ENCODE measurements at regions not wholly inside any gene's neighbourhood (a gene's known extent, or its start where the extent isn't known, plus 50 kb on each side); places are given as distances from the start of the nearest gene placed in this dataset.
"Not testable (repeated sequence)": the region's sequence is repeated elsewhere in the genome, so short reads cannot be mapped to it uniquely, and the experiment has no call there.

DNA sequence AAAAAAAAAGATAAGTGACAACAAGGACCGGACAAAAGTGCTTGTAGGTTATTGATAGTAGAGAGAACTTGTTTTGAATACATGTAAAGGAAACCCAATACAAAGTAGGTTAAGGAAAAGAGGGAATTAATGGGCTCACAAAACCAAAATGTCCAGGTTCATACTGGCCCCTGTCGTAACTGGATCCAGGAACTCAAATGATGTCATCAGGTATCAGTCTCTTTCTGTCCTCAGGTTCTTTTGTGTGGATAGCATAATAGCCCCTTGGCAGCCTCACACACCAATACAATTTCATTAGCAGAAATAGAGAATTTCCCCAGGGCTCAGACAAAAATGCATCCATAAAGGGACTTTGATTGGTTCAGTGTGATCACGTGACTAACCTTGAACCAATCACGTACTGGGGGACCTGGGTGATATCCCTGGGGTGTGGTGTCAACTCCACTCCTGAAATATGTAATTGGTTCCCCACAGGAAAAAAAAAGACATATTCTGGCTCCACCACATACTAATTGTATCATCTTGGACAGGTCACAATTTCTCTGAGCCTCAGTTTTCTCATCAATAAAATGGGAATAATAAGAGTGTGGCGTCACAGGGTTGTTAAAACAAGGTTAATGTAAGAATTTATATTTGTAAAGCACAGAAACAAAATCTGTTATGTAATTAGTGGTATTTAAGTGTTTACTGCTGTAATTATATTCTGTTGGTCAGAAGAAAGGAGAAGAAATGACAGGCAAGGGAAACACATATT is 174.8 kb downstream of the PDGFRA start:
- no peak for DNase-seq (ENCODE audit: low read depth, low spot score)

DNA sequence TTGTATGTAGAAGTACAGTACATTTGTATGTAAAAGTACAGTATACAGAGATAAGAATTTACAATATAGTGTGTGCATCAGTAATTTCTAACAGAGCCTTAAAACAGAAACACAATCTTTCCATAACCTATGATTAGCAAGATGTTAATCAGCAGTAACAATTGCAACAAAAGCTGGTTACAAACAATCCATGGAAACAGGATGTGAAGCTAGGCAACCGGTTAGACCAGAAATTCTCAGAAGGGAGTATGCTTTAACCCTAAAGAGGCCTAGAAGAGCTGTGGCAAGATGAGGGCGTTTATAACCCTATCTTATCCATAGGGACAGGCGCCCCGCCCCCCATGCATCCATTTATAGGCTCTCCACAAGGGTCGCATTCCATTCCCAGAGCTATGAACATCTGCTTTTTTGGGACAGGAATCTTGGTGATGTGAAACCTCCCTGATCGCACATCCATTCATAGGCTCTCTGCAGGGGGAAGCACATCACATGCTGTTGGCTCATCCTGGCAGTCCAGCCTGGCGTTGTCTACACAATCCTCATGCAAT is 180.3 kb downstream of the PDGFRA start:
- not testable (repeated sequence) for DNase-seq (ENCODE audit: low read depth, low spot score)

DNA sequence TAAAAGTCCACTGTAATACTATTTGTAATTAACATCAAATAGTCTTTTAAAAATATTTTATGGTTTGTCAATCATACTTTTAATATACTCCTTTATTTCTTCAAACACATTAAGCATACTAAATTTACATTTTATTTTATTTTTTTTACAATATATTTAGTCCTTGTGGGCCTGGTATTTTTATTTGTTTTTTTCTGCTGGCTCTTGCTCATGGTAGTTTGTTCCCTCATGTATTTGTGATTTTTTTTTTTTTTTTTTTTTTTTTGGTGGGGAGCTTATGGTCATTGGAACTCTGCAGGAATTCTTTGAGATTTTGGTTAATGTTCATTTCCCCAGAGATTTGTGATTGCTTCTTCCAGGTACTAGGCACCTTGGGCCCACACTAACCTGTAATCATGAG is 185.5 kb downstream of the PDGFRA start:
- no peak for DNase-seq (ENCODE audit: low read depth, low spot score)

DNA sequence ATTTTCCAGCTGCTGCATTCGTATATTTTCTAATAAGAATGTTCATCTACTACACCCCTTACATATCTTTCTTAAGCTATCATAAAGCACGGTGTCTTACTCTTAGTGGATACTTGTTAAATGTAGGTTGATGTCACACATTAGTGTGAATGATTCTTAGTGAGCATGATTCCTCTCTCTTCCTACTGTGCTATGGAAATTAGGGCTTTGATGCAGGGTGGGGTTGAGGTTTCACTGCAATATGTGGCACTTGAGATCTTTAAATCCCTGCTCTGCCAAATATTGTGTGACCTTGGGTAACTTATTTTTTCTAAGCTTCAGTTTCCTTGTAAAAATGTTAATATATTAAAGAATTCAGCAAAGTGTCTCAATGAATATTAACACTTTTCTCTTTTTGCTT is 188.4 kb downstream of the PDGFRA start:
- DNase-seq (ENCODE audit: low read depth, low spot score): no peak

DNA sequence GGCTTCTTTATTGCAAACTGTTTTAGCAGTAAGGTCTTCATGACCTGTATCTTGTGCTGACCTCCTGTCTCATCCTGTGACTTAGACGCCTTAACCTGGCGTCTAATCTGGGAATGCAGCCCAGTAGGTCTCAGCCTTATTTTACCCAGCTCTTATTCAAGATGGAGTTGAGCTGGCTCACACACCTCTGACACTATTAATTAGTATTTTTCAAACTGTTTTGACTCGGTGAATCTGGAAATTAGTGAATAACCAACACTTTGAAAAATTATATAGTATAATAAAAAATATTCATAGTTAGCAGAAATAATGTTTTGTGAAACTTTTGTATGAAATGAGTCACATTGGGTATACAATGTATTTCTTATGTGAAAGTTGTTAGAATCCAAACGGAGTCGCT is 189.4 kb downstream of the PDGFRA start:
- no peak for DNase-seq (ENCODE audit: low read depth, low spot score)

DNA sequence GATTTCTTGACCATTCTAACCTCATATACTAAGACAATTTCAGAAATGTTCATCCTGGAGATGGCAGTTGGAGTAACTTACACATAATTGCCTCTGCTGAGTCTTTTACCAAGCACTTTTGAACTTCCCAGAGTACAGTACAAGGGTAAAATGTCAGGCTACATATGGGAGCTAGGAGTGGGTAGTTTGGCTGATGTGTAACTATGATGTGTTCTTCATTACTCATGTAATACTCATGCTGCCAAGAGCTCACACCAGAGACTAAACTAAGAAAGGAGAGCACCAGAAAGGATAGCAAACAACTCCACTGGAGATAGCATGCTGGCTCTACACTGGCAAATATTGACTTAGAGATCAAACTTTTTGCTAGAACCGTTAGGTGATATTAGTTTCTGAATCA is 194.0 kb downstream of the PDGFRA start:
- no peak for DNase-seq (ENCODE audit: low read depth, low spot score)

DNA sequence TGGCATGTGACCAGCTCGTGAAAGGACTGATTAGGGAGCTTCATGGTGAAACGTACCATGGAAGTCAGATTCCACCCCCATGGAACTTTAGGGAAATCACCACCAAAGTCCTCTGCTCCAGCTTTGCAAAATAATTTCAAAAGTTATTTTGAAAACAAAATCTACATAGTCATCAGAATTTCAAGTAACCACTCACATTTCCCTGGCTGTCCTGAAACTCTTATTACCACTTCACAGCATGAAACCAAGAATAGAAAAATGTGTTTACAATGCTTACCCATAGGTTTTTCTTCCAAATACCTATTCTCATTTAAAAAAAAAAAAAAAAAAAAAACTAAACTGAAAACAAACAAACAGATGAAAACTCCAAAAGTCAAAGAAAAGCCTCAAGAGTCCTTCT is 198.7 kb downstream of the PDGFRA start:
- DNase-seq (ENCODE audit: low read depth, low spot score): no peak

DNA sequence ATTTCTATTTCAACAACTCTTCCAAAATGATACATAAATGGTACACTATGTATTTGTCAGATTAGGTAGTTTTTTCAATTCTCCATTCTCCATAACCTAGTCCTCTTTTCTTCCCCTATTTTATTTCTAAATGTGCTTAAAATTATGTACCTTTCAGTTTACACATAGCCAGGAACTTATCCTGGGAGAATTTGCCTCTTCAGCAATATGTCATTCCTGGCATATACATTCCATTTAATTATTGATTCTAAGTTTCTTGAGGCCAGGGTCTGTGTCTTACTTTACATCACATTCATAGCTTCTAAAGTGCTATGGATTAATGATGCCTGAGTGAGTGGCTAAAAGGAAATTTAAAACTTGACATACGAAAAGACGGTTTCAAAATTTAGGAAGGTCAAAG is 199.8 kb downstream of the PDGFRA start:
- no peak for DNase-seq (ENCODE audit: low read depth, low spot score)

DNA sequence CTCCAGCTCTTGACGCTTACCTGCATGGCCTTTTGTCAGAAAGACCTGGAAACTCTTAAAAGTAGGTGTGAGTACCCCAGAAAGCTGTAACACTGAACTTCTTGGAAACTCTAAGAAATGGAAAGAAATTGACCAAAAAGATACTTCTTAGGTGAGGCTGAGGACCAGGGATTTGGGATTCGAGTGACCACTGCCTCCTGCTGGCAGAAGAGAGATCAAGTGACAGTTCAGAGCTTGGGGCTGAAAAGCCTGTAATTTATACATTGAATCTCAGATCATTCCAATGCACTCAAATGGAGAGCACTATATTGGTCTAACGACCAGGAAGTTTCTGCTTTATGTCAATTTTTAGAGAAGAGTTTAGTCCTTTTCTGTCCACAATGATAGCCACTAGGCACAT is 204.6 kb downstream of the PDGFRA start:
- DNase-seq (ENCODE audit: low read depth, low spot score): no peak

DNA sequence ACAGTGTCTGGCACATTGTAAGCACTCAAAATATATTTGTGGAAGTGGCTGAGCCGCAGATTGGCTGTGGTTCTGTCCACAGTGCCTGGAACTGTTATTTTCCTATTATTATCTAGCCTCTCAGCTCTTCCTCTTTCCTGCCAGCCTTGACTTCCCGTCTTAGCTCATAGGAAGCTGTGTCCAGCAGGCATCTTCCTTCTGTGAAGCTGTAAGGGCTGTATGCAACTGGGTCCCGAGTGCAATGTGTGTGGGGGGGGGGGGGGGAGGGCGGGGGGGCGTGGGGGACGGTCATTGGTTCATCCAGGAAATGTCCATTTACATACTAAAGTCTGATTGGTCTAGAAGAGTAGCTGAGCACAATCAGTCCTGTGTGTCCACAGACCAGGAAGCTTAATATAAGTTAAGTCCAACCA is 210.7 kb downstream of the PDGFRA start:
- DNase-seq (ENCODE audit: low read depth, low spot score): peak; percentile 19

DNA sequence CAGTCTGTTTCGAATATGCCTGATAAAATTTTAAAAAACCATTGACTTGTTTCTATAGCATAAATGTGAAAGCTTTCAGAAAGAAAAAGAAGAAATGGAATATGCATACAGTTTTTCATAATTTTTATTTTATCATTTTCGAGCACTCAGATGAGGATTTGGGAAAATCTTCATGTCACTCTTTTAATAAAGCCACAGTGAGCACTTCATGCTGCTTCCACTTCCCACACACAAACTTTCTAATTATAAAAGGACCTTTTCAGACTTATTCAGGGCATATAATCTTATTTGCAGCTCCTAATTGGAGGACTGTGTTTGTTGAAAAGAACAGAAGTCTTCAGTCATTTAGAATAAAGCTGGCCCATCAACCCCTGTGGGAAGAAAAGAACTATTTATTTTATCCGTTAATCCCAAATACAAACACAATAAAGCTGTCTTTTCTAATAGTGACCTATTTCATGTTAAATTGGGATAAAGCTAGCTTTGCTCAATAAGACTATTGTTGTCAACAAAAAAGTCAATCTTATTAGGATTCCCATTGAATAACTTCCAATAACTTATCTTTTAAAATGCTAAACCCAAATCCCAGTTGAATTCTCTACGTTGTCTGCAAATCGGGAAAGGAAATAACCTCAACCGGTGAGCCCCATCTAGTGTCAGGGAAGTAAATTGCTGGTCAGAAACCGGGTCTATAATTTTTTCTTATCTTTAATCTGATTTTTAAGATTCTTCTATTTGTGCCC is 211.5 kb downstream of the PDGFRA start:
- DNase-seq (ENCODE audit: low read depth, low spot score): peak; percentile 49

DNA sequence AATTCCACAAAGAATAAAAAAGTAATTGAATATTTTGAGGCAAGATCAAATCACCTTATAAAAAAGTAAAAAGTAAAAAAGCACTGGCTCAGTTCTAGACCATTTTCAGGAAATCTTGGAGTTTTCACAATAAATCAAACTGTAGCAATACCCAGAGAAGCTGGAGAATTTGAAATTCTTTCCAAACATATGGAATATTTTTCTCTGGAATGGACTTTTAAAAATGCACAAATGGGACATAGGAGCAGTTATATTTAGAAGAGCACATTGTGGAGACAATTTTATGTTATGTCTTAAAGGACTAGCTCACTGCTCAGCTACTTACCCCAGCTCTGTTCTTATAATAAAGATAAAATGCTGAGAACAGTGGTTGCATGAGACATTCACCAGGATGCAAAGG is 211.9 kb upstream of the KIT start:
- DNase-seq (ENCODE audit: low read depth, low spot score): no peak

DNA sequence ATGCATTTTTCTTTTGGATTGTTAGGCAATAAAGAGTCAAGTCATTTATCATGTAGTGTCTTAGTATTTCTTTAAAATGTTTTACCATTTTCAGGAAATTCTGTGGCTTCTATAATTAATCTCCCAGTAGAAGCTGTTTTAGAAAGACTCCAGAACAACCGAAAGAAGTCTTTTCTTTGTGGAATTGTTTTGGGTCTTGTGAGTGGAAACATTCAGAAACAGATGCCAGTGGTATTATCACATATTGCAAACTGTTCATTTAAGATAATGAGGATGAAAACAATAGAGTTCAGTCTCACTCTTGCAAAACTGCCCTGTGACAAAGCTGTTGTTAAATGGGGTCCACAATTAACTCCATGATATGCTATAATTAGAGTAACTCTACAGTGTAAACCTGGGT is 211.2 kb upstream of the KIT start:
- DNase-seq (ENCODE audit: low read depth, low spot score): no peak

DNA sequence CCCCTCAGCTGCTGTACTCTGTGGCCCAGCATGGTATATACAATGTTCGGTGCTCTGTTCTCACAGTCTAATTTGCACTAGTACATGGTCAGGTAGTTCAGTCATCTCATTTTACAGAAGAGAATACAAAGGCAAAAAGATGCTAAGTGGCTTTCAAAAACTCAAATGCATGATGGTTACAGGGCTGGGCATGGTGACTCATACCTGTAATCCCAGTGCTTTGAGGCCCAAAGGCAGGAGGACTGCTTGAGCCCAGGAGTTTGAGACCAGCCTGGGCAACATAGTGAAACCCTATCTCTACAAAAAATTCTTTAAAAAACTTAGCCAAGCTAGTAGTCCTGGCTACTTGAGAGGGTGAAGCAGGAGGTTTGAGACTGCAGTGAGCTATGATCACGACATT is 210.5 kb upstream of the KIT start:
- no peak for DNase-seq (ENCODE audit: low read depth, low spot score)

DNA sequence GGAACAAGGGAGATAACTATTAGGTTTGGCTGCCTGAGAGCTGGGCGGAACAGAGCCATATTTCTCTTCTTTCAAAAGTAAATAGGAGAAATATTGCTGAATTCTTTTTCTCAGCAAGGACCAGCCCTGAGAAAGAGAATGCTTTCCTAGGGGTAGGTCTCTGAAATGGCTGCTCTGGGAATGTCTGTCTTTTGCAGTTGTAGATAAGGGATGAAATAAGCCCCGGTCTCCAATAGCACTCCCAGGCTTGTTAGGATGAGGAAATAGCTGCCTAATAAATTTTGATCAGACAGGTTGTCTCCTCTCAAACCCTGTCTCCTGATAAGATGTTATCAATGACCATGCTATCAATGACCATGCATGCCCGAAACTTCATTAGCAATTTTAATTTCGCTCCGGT is 207.8 kb upstream of the KIT start:
- DNase-seq (ENCODE audit: low read depth, low spot score): no peak

DNA sequence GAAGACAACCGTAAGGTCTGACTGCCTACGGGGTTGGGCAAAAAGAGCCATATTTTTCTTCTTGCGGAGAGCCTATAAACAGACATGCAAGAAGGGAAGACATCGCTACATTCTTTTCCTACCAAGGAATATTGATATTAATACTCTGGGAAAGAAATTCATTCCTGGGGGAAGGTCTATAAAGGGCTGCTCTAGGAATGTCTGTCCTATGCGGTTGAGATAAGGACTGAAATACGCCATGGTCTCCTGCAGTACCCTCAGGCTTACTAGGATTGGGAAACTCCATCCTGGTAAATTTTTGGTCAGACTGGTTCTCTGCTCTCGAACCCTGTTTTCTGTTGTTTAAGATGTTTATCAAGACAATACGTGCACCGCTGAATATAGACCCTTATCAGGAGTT is 190.8 kb upstream of the KIT start:
- DNase-seq (ENCODE audit: low read depth, low spot score): not testable (repeated sequence)

DNA sequence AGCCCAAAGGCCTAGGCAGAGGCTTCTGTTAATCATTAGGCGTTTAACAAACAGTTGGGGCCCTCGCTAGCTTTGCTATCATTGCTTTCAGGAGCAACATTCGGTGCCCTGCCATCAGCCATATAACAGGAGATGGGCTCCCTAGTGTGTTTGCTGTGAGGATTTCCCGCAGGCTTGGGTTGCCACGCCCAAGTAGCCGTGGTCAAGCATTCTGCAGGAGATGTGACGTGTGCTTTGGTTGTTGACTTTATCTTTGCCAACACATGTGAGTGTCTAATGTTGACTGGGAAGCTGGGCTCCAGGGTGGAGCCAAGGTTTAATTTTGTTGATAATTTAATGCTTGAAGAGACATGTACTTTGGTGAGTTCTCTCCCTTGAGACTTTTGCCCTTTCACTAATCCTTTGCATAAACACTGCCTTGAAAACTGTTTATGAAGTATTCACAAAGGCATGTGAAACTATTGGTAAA is 184.6 kb upstream of the KIT start:
- DNase-seq (ENCODE audit: low read depth, low spot score): peak; percentile 63

DNA sequence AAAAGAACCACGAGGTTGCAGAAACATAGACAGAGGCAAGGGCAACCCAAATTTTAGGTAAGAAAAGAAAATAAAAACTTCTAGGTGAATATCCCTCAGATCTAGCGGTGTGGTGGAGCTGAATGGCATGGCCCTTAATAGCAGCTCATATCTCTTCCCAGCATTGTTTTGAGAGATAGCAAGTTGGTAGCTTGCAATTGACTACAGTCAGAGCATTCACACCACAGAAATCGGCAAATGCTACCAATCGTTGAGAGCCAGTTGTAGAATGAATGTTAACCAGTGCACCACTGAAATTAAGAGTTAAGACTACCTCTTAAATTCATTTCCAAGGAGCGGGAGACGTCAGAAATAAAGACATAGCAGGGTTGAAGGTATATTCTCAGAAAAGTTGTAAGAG is 184.0 kb upstream of the KIT start:
- no peak for DNase-seq (ENCODE audit: low read depth, low spot score)

DNA sequence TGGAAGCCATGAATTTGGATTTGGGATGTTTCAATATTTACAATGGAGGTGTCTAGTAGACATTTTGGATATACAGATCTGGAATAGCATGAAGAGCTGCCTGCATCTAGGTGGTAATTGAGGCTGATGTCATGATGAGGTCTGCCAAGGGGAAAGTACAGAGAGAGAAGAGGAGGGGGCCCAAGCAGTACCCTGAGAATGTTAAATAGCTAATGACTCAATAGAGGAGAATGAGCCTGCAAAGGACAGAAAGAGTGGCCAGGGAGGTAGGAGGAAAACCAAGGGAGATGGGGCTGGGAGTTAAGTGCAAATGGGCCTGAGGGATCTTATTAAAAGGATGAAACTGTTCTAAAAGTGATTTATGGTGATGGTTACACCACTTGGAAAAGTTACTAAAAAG is 182.2 kb upstream of the KIT start:
- DNase-seq (ENCODE audit: low read depth, low spot score): peak; percentile 88

DNA sequence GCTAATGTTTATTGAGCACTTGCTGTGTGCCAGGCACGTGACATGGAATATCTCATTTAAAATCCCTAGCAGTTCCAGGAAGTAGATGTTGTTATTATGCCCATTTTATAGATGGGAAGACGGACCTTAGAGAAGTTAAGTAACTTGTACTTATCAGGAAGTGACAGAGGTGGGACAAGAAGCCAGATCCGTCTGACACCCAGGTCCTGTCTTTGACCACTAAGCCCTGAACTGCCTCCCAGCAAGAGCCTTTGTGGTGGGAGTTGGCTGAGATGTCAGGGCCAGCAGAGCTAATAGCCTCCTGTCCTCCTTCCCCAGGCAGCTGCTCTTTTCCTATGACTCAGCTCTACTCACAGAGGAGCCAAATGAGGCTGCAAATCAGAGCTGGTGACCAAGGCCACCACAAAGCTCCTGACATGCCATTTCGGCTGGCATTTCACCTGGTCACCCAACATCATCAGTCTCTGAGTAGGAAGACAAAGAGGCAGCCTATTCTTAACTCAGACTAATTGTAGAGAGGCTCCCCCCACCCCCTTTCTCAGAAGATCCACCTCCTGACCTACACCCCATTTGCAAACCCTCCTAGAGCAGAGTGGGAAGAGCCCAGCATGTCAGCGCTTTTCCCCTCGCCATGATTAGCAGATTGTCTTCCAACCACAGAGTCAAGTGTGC is 175.1 kb upstream of the KIT start:
- DNase-seq (ENCODE audit: low read depth, low spot score): peak; percentile 68

DNA sequence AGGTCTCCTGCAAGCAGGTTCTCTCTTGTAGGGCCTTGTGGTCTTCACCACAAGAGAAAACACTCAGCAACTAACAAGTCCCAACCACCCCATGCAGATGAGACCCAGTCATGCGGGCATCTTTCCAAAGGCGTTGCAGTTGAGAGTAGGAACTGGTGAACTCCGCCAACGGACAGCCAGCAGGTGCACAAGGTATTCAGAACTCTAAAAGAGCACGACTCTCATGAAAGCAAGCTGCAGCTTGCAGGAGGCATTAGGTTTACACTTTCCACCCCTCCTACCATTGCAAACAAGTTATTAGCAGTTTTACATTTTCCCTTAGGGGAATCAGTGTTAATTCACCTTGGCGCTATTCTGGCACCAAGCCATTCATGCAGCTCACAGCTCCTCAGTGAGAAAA is 173.4 kb upstream of the KIT start:
- no peak for DNase-seq (ENCODE audit: low read depth, low spot score)

DNA sequence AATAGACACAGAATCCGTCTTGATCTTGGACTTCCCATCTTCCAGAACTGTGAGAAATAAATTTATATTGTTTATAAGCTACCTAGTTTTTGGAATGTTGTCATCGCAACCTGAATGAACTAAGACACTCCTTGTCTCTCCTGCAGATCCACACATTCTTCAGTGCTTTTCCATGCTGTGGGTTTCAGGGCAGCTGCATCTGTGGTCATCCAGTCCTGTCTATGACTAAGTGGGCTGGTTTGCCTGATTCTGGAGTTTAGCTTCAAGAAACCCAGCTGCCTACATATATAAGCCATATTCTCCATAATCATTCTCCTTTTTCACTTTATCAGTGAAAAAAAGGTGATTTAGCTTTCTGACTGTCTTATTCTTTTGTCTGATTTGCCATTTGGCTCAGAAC is 170.3 kb upstream of the KIT start:
- DNase-seq (ENCODE audit: low read depth, low spot score): peak; percentile 31
